Panc1 (cell line): ENCODE measurements at regions not wholly inside any gene's neighbourhood (a gene's known extent, or its start where the extent isn't known, plus 50 kb on each side); places are given as distances from the start of the nearest gene placed in this dataset.

Experiments
- ATAC-seq: fragments of 200-7000 bp; cut with Tn5 transposase; 2 replicates; pipeline ENCODE4 v1.9.1; 2020; ENCODE audit warnings: mild to moderate bottlenecking, moderate library complexity
- BruUV-seq: library from RNA; stranded (reverse); fragments of 400-500 nt; replicated peaks from 2 replicates; lab custom pipeline; 2021; lab: Mats Ljungman, UMichigan
- CTCF ChIA-PET: fragments of 300-600 bp; sonication (Branson Sonifier 250); formaldehyde crosslinking; loops from one replicate; lab custom pipeline; 2022; ENCODE audit warnings: antibody characterized with exemption; lab: Charles Lee
- POLR2A ChIA-PET: fragments of 300-600 bp; sonication (Branson Sonifier 250); formaldehyde crosslinking; loops from one replicate; lab custom pipeline; 2022; ENCODE audit warnings: antibody characterized with exemption; lab: Charles Lee
- DNase-seq: peaks from one replicate; pipeline ENCODE4 v3.0.0-alpha.2; 2010; ENCODE audit warnings: low read depth, low spot score
- H3K27ac ChIP-seq: 2 replicates; pipeline ENCODE4 v1.5.1; 2011; ENCODE audit warnings: mild to moderate bottlenecking, low read length, inconsistent platforms
- H3K27me3 ChIP-seq: fragments of 200-500 bp; sonication (Bioruptor generic); 2 replicates; pipeline ENCODE4 v1.6.0; 2014; ENCODE audit warnings: low read length, inconsistent platforms; ENCODE audit not compliant: control insufficient read depth, insufficient read depth
- H3K36me3 ChIP-seq: fragments of 200-500 bp; sonication (Bioruptor generic); 2 replicates; pipeline ENCODE4 v1.5.1; 2014; ENCODE audit warnings: inconsistent platforms, mild to moderate bottlenecking, low read length, moderate library complexity; ENCODE audit not compliant: control insufficient read depth, insufficient read depth
- H3K4me1 ChIP-seq: 2 replicates; pipeline ENCODE4 v1.5.1; 2011; ENCODE audit warnings: inconsistent platforms, mild to moderate bottlenecking, low read length, moderate library complexity; ENCODE audit not compliant: control insufficient read depth, insufficient read depth
- H3K4me3 ChIP-seq, 2 experiments: 2 replicates each; pipeline ENCODE4 v1.5.1; 2011 to 2012; ENCODE audit warnings: low read depth in 2 of 2, low read length in 2 of 2, mild to moderate bottlenecking in 2 of 2, inconsistent platforms in 1 of 2, moderate library complexity in 1 of 2
- H3K9me3 ChIP-seq: fragments of 200-500 bp; sonication (Bioruptor generic); 2 replicates; pipeline ENCODE4 v1.5.1; 2014; ENCODE audit warnings: low read depth, mild to moderate bottlenecking, inconsistent platforms, low read length, moderate library complexity; ENCODE audit not compliant: control insufficient read depth, insufficient read depth
- POLR2AphosphoS5 ChIP-seq: IDR thresholded peaks from 2 replicates; pipeline ENCODE4 v1.6.1; 2012; ENCODE audit warnings: mild to moderate bottlenecking, low read depth, low read length, moderate library complexity
- REST ChIP-seq, 2 experiments: IDR thresholded peaks; 2 replicates each; pipeline ENCODE4 v1.6.1; 2011 to 2012; ENCODE audit warnings: low read depth in 2 of 2, control low read depth in 1 of 2, low read length in 1 of 2, mild to moderate bottlenecking in 1 of 2, moderate library complexity in 1 of 2; ENCODE audit not compliant: insufficient read depth in 1 of 2
- SIN3A ChIP-seq: IDR thresholded peaks from 2 replicates; pipeline ENCODE4 v1.6.1; 2012; ENCODE audit warnings: low read depth, mild to moderate bottlenecking, low read length, moderate library complexity, borderline replicate concordance; ENCODE audit not compliant: insufficient read depth
- TCF7L2 ChIP-seq: IDR thresholded peaks from 2 replicates; pipeline ENCODE4 v1.6.1; 2011; ENCODE audit warnings: mild to moderate bottlenecking, low read depth, low read length, inconsistent platforms
- in situ Hi-C: cut with HindIII; loops from 2 replicates; pipeline ENCODE4 v1.10.0; 2016; ENCODE audit warnings: low sequenced_read_pairs, low pct_unique_long_range_greater_than_20kb
- intact Hi-C: fragments of 100-400 bp; cut with micrococcal nuclease; formaldehyde crosslinking; loops from one replicate; pipeline ENCODE4 v1.10.0; 2022; ENCODE audit not compliant: unreplicated experiment
- TF ChIP-seq, protein P1 (sequence below): fragments of 450-650 bp; IDR thresholded peaks from 2 replicates; pipeline ENCODE4 v1.5.1; 2017; ENCODE audit warnings: mild to moderate bottlenecking

DNA sequence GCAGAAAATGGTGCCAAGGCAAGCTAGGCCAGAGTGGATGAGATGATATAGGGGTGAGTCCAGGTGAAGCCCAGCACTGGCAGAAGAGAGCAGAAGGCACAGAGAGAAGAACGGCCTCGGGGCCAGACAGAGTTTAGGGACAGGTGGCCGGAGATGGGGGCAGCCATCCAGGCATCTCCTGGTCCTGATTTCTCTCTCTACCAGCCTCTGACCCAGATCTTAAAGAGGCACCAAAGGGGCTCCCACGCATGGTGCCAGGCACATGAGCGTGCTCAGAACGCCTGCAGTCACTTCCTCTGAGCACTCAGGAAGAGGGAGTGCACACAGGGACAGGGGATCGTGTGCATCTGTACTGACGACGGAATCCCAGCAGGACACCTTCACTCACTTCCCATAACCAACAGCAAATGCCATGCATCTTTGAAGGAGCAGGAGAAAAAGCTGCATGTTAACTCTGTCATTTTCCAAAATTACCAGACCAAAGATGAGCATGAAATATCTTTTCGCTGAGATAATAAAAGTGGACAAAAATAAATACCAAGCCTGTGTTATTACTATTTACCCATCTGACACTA, 427.8 kb upstream of the MYT1L start:
- ChIA-PET POLR2A (no interaction called here), CTCF (no interaction called here)
- no peak overlapping the region for H3K4me3 ChIP-seq
- no peak overlapping the region for H3K27ac ChIP-seq
- intact Hi-C loops (no loop called here), in situ Hi-C loops (no loop called here)
- DNase-seq: no peak
- BruUV-seq: no TSS peak
- ATAC-seq: no peak
- H3K4me1 ChIP-seq: no peaks in the 10 kb centered on the region
- H3K36me3 ChIP-seq: no peaks in the 10 kb centered on the region
- TF ChIP-seq POLR2AphosphoS5: no peak
- TF ChIP-seq SIN3A: no peak
- TF ChIP-seq, protein P1, sequence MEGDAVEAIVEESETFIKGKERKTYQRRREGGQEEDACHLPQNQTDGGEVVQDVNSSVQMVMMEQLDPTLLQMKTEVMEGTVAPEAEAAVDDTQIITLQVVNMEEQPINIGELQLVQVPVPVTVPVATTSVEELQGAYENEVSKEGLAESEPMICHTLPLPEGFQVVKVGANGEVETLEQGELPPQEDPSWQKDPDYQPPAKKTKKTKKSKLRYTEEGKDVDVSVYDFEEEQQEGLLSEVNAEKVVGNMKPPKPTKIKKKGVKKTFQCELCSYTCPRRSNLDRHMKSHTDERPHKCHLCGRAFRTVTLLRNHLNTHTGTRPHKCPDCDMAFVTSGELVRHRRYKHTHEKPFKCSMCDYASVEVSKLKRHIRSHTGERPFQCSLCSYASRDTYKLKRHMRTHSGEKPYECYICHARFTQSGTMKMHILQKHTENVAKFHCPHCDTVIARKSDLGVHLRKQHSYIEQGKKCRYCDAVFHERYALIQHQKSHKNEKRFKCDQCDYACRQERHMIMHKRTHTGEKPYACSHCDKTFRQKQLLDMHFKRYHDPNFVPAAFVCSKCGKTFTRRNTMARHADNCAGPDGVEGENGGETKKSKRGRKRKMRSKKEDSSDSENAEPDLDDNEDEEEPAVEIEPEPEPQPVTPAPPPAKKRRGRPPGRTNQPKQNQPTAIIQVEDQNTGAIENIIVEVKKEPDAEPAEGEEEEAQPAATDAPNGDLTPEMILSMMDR: no peak
- TF ChIP-seq REST (IDR thresholded peaks at IDR 0.05; ENCODE audit: insufficient read depth in 1 of 2, low read depth in 2 of 2, low read length in 1 of 2): no peak
- H3K27me3 ChIP-seq: no peaks in the 10 kb centered on the region; the same call in none of the 2 replicates
- no peaks in the 10 kb centered on the region for H3K9me3 ChIP-seq

DNA sequence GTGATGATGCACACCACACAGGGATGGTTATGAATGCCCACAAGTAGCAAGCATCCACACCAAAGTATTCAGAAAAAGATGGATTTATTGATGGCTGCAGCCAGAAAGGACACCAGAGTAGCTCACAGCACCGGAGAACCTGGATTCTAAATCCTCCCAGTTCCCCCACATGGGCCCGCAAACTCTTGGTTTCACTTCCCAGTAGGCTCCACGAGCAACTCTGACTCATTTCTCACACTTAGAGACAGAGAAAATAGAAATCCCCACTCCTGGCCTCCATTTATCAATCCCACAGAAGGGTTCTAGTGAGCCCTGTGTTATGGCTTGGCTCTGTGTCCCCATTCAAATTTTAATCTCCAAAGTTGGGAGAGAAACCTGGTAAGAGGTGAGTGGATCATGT, 426.7 kb upstream of the MYT1L start:
- intact Hi-C loops: no loop called here
- no peak overlapping the region for H3K4me3 ChIP-seq
- in situ Hi-C loops: no loop called here
- ChIA-PET CTCF (no interaction called here), POLR2A (no interaction called here)
- ATAC-seq: no peak
- no peaks in the 10 kb centered on the region for H3K9me3 ChIP-seq
- H3K4me1 ChIP-seq: no peaks in the 10 kb centered on the region
- TF ChIP-seq, protein P1: no peak
- TF ChIP-seq POLR2AphosphoS5 (no peak), SIN3A (no peak), REST (IDR thresholded peaks at IDR 0.05; ENCODE audit: insufficient read depth in 1 of 2, low read depth in 2 of 2, low read length in 1 of 2) (no peak), TCF7L2 (no peak)
- H3K36me3 ChIP-seq: no peaks in the 10 kb centered on the region
- no peak overlapping the region for H3K27ac ChIP-seq
- no peak for DNase-seq
- no peaks in the 10 kb centered on the region; the same call in none of the 2 replicates for H3K27me3 ChIP-seq
- no TSS peak for BruUV-seq
